ENCODE measurements at regions not wholly inside any gene's neighbourhood (a gene's known extent, or its start where the extent isn't known, plus 50 kb on each side); places are given as distances from the start of the nearest gene placed in this dataset.

GRCh38 chr17:77301694-77302266 lies 161.0 kb downstream of the SEC14L1 start:
- Histone ChIP-seq H2AFZ (ENCODE audit: low read depth, low read length, severe bottlenecking) (no peak overlapping the region), H3F3A (ENCODE audit: insufficient read depth) (no peaks in the 10 kb centered on the region), H3K4me3 (ENCODE audit: insufficient read depth, low read length, poor library complexity, severe bottlenecking) (no peak overlapping the region), H3K9me3 (ENCODE audit: insufficient read depth, low read length) (no peaks in the 10 kb centered on the region), H3K27ac (ENCODE audit: low read depth, low read length) (no peak overlapping the region), H3K79me2 (ENCODE audit: insufficient read depth, low read length) (no peaks in the 10 kb centered on the region), H3K9ac (ENCODE audit: low read length) (no peak overlapping the region), H3K36me3 (ENCODE audit: low read length) (no peaks in the 10 kb centered on the region), H3K9me2 (replicated peaks; ENCODE audit: insufficient read depth, low read length) (no peaks in the 10 kb centered on the region), H3K27me3 (ENCODE audit: low read length) (no peaks in the 10 kb centered on the region), H4K20me1 (ENCODE audit: low read depth, low read length) (no peaks in the 10 kb centered on the region), H3K4me2 (ENCODE audit: low read depth, low read length, poor library complexity, severe bottlenecking) (no peak overlapping the region)
- TF ChIP-seq EZH2phosphoT487 (conservative IDR thresholded peaks at IDR 0.05; ENCODE audit: low read length) (no peak), CTCF (IDR thresholded peaks at IDR 0.05; ENCODE audit: insufficient read depth, low read length, poor library complexity, severe bottlenecking) (no peak)

GRCh38 chr17:77302682-77303081 lies 161.9 kb downstream of the SEC14L1 start:
- Histone ChIP-seq H3K36me3 (ENCODE audit: low read length) (no peaks in the 10 kb centered on the region), H3K27me3 (ENCODE audit: low read length) (no peaks in the 10 kb centered on the region), H3K79me2 (ENCODE audit: insufficient read depth, low read length) (no peaks in the 10 kb centered on the region), H3K4me2 (ENCODE audit: low read depth, low read length, poor library complexity, severe bottlenecking) (no peak overlapping the region), H3K27ac (ENCODE audit: low read depth, low read length) (no peak overlapping the region), H4K20me1 (ENCODE audit: low read depth, low read length) (no peaks in the 10 kb centered on the region), H3F3A (ENCODE audit: insufficient read depth) (no peaks in the 10 kb centered on the region), H3K9ac (ENCODE audit: low read length) (no peak overlapping the region), H3K9me3 (ENCODE audit: insufficient read depth, low read length) (no peaks in the 10 kb centered on the region), H2AFZ (ENCODE audit: low read depth, low read length, severe bottlenecking) (no peak overlapping the region), H3K9me2 (replicated peaks; ENCODE audit: insufficient read depth, low read length) (no peaks in the 10 kb centered on the region), H3K4me3 (ENCODE audit: insufficient read depth, low read length, poor library complexity, severe bottlenecking) (no peak overlapping the region)
- TF ChIP-seq CTCF (IDR thresholded peaks at IDR 0.05; ENCODE audit: insufficient read depth, low read length, poor library complexity, severe bottlenecking) (no peak), EZH2phosphoT487 (conservative IDR thresholded peaks at IDR 0.05; ENCODE audit: low read length) (no peak)

- Histone ChIP-seq H3F3A (ENCODE audit: insufficient read depth) (no peaks in the 10 kb centered on the region), H3K9me3 (ENCODE audit: insufficient read depth, low read length) (no peaks in the 10 kb centered on the region), H2AFZ (ENCODE audit: low read depth, low read length, severe bottlenecking) (no peak overlapping the region), H3K36me3 (ENCODE audit: low read length) (no peaks in the 10 kb centered on the region), H3K27me3 (ENCODE audit: low read length) (no peaks in the 10 kb centered on the region), H3K9me2 (replicated peaks; ENCODE audit: insufficient read depth, low read length) (no peaks in the 10 kb centered on the region), H3K79me2 (ENCODE audit: insufficient read depth, low read length) (no peaks in the 10 kb centered on the region), H3K9ac (ENCODE audit: low read length) (no peak overlapping the region), H3K27ac (ENCODE audit: low read depth, low read length) (no peak overlapping the region), H4K20me1 (ENCODE audit: low read depth, low read length) (no peaks in the 10 kb centered on the region), H3K4me3 (ENCODE audit: insufficient read depth, low read length, poor library complexity, severe bottlenecking) (no peak overlapping the region), H3K4me2 (ENCODE audit: low read depth, low read length, poor library complexity, severe bottlenecking) (no peak overlapping the region)
- no peak for TF ChIP-seq CTCF (IDR thresholded peaks at IDR 0.05; ENCODE audit: insufficient read depth, low read length, poor library complexity, severe bottlenecking)
- no peak for TF ChIP-seq EZH2phosphoT487 (conservative IDR thresholded peaks at IDR 0.05; ENCODE audit: low read length)
Measured at GRCh38 chr17:77303620-77304019, 162.9 kb downstream of the SEC14L1 start.
